CD4-positive, alpha-beta T cell treated with Interleukin-4 for 4 hours (primary cell): ENCODE measurements at regions not wholly inside any gene's neighbourhood (a gene's known extent, or its start where the extent isn't known, plus 50 kb on each side); places are given as distances from the start of the nearest gene placed in this dataset.
"Not testable (repeated sequence)": the region's sequence is repeated elsewhere in the genome, so short reads cannot be mapped to it uniquely, and the experiment has no call there.

Experiments used
- DNase-seq: peaks from one replicate; pipeline ENCODE4 v3.0.0-alpha.2; 2020

DNA sequence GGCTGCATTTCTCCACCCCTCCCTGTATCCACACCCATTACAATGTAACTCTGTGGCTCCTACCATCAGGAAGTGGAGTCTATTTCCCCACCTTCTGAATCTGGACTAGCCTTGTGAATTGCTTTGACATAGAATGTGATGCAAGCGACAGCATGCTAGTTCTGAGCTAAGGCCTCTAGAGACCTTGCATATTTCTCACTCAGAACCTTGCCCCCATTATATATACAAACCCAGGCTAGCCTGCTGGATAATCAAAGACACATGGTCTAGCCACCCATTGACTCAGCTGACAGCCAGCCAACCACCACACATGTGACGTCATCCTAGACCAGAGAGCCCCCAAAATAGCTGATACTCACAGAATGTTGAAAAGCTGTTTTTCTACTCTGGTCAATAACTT lies 77.9 kb downstream of the CCDC71L start:
- no peak for DNase-seq

DNA sequence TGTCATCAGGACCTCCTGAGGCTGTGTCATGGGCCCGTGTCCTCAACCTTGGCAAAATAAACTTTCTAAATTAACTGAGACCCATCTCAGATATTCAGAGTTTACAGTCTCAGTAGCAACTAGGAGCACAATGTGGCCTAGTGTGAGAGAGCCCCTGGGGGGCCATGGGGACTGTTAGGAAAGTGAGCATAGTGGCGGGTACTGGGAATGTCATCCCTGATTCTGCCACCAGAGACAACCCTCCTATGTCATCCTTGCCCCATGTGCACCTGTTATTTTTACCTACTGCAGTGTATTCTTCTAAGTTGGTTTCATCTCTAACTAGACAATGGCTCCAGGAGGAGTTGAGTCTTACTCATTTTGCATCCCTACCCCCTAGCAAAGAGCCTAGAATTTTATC lies 78.6 kb downstream of the CCDC71L start:
- DNase-seq, result no peak

GRCh38 chr7:106579086-106579485 lies 81.9 kb downstream of the CCDC71L start:
- not testable (repeated sequence) for DNase-seq

DNA sequence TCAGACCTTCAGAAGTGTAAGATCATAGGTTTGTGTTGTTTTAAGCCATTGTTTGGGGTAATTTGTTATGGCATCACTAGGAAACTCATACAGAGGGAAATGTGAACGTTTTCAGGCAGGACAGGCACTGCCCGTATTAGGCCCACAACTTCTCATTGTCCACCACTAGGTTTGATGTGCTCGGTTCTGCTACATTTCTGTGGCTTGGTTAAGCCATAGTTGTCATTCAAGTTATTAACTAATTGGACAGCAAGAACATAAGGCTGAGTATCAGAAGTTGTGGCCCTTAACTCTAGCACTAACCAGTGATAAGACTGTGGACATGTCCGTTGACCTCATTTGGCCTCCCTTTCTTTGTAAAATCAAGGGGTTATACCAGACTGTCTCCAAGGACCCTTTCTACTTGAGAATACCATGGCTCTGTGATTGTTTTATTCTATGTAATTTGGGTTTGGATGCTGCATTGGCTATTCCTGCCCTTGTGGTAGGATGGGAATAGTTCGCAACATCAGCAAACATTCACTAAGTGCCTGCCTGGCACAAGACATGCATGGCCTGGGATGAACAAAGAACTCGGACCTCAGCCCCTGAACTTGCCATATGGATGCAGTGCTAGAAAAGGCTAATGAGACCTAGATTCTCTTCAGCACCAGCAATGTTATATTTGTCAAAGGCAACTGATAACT lies 85.7 kb downstream of the CCDC71L start:
- DNase-seq, result no peak

DNA sequence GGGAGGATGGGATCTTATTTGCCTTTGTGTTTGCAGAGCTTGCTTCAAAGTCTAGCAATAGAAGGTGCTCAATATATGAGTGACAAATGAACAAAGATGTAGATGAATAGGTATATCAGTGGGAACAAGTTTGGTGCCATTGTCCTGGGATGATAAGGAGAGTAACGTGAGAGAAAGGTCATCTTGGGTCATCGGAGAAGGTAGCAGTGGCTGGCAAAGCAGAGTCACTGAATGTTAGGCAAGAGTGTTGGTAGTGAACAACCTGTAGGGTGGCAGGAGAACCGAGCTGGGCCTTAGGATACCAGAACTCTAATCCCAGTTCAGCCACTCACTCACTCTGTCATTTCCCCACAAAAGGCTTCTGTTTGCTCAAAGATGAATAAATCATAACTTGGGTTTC lies 87.2 kb downstream of the CCDC71L start:
- DNase-seq, result no peak

DNA sequence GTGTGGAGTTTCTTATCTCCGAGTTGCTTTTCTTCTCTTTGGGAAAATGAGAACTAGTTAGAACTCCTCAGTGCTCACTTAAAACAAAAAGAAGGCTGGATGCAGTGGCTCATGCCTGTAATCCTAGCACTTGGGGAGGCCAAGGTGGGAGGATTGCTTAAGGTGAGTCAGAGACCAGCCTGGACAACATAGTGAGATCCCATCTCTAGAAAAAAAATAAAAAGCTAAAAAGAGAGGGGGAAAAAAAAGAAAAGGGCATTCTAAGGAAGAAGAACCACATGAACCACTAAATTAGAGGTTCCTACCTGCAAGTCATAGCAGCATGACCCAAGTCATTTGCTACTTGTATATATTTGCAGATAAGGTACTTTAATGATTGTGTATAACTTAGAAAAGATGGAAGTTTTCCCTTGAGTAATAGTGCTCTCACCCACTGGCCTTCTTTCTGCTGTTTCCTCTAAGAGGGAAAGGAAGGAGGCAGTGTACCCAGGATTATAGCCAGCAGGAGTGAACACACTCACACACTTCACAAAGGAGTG lies 87.8 kb downstream of the CCDC71L start:
- DNase-seq, result no peak

DNA sequence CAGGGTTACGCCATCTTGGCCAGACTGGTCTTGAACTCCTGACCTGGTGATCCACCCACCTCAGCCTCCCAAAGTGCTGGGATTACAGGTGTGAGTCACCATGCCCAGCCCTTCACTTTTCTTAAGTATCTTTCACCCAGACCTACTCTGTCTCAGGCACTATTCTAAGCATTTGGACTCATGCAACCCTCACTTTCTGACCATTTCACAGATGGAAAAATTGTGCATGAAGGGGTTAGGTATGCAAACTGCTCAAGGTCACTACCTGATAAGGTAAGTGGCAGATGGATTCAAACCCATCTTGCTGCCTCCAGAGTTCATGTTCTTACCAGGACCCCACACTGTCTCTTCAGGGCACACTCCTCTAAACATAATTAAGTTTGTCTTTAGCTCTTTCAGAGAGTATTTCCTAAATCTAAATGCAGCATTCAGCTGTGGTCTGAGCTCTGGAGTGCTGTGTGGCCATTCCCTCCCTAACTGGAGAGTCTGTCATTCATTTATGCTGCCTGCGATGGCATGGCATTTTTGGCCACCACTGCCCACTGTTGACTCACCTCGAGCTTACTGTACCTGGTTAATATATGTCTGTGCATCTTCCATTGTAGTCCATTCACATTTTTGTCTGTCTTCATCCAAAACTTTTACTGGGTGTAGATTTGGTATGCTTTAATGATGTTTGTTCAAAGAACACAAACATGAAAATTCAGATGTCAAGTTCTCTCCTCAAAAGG lies 88.4 kb downstream of the CCDC71L start:
- no peak for DNase-seq

DNA sequence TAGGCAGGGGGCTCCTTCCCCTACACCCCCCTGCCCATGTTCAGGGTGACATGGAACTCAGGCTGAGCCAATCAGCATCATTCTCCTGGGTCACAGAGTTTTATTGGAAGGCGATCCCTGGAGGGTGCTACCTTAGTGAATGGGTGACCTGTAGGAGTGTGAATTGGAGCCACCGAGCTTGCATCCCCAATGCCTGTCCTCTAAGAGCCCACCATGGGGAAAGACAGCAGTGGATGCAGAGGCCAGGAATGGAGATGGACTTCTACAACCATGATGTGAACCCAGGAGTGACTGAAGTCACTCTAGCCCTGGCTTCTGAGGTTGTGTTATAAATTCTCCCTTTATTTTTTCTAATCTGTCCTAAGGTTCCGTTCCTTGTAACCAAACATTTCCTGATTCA lies 89.4 kb downstream of the CCDC71L start:
- no peak for DNase-seq

GRCh38 chr7:106570948-106571418 lies 90.0 kb downstream of the CCDC71L start:
- DNase-seq, result no peak

GRCh38 chr7:106570146-106570545 lies 90.8 kb downstream of the CCDC71L start:
- DNase-seq, result no peak

- DNase-seq, result no peak
Measured at GRCh38 chr7:106569500-106569929, 91.4 kb downstream of the CCDC71L start.

- DNase-seq, result no peak
Measured at GRCh38 chr7:106568680-106569499, 92.1 kb downstream of the CCDC71L start.

DNA sequence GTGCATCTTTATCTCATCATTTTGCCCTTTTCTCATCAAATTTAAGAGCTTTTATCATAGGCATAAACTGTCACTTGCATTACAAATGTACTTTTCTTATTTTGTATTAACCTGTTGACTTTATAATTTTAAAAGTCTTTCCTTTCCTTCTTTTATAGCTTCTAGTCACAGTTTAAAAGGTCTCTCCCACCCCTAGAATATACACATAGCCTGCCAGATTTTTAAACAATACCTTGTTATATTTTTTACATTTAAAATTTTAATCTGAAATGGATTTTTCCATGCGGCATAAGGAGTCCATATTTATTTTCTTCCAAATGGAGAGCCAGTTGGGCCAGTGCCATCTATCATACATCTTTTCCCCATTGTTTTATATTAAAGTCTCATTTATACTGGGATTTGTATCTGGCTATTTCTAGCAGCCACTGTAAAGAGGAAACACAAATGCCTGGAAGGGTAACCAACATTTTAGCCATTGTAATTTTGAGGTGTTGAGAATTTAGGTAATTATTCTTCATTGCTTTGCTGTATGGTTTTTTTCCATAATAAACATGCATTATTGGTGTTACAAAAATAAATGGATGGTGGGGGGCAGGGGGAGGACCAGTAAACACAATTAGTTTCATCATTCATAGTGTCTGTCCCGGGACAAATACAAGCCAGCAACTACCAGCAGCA lies 92.8 kb downstream of the CCDC71L start:
- DNase-seq, result no peak

GRCh38 chr7:106567204-106568001 lies 93.6 kb downstream of the CCDC71L start:
- not testable (repeated sequence) for DNase-seq

GRCh38 chr7:106566672-106567071 lies 94.3 kb downstream of the CCDC71L start:
- DNase-seq, result no peak

- no peak for DNase-seq
Measured at GRCh38 chr7:106566196-106566595, 94.8 kb downstream of the CCDC71L start.

- no peak for DNase-seq
Measured at GRCh38 chr7:106565428-106565827, 95.5 kb downstream of the CCDC71L start.

DNA sequence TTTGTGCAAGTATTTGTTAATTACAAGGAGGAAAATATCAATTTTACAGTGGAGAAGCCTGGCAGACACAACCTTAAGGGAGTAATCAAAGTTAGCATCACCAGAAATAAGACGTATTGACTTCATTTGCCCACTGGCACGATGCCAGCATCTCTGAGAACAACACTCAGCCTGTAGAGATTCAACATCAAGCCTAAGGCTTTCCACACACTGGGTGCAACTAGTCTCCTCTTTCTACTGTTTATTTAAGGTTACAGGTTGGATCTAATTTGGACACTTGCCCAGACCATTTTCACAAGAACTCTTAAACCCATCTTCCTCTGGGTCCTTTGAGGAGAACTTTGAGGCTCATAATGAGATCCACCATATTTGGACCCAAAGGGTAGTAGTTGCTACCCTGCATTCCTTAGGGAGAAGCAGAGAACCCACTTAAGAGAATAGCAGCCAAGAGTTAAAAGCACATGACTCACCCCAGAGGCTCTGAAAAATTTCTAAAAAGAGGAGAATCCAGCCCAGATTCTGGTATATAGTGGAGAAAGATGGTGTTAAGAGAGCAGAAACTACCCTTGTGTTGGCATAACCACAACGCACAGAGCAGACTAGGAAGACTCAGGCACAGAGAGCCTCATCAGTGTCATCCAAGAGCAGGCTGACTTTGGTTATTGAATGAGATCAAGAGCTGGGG lies 97.3 kb downstream of the CCDC71L start:
- no peak for DNase-seq

- no peak for DNase-seq
Measured at GRCh38 chr7:106562711-106563366, 98.1 kb downstream of the CCDC71L start.

- no peak for DNase-seq
Measured at GRCh38 chr7:106561666-106562411, 99.1 kb downstream of the CCDC71L start.
